AG08395 (cell line): ENCODE measurements at regions not wholly inside any gene's neighbourhood (a gene's known extent, or its start where the extent isn't known, plus 50 kb on each side); places are given as distances from the start of the nearest gene placed in this dataset.

Source experiments
- DNase-seq: peaks from one replicate; pipeline ENCODE4 v3.0.0; 2012; ENCODE audit warnings: mixed read lengths, low spot score

- no peak for DNase-seq
Observed at GRCh38 chr6:71481011-71481410, 192.4 kb downstream of the OGFRL1 start.

DNA sequence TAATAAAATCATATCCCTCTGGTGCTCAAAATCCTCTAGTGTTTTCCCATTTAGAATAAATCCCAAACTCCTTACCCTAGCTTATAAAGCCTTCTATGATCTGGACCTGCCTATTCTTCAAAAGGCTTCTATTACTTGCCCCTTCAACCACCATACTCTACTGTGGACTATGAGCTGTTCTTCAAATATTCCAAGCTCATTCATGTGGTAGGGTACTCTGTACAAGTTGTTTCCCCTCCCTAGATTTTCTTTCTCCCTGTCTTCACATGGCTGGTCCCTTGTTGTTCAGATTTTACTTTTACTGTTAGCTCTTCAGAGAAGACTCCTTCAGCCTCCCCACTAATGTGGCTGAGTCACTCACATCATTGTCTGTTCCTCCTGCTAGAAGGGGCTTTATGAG, 193.2 kb downstream of the OGFRL1 start:
- DNase-seq: no peak

- no peak for DNase-seq
Observed at GRCh38 chr6:71482742-71483141, 194.1 kb downstream of the OGFRL1 start.

DNA sequence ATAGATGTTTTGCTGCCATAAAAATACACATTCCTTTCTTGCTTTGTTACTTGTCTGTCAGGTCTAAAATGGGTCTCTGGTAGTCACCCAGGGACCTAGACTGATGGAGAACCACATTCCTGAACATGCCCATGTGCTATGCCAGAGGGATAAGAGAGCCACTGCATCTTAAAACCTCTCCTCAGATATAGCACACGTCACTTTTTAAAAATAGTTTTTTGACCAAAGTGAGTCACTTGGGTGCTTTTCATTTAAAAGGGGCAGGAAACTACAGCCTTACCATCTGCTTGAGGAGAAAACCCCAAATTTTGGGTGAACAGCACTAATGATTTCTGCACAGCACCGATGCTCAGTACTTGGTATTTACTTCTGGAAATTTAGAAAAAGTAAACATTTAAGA, 197.8 kb downstream of the OGFRL1 start:
- DNase-seq: no peak

DNA sequence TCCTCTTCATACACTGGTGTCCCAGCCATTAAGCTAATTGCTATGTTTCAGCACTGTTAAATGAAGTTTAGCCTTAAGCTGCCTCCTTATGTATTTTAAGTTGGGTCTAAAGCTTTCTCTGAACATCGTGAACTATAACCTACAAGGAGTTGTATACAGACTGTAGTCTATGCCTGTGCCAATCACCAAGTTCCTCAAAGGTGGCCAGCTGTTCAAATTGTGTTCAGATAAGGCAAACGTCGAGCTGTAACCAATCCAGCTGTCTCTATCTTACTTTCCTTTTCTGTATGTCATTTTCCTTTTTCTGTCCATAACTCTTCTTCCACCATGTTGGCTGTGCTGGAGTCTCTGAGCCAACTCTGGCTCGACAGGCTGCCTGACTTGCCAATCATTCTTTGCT, 199.6 kb downstream of the OGFRL1 start:
- no peak for DNase-seq

DNA sequence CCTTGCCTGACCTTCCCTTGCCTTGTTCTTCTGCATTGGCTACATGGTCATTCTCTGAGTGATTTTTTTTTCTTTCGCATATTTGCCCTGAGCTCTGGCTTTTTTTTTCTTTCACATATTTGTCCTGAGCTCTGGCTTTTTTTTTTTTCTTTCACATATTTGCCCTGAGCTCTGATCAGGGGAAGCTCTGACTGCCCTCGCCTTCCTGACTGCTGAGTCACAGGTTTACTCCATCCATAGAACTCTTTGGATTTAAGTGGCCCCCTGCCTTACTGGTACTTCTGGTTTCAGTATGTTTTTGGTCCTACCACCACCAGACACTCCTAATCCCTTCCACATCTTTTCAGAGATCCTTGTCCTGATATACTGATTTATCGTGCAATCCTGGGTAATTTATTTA, 201.1 kb downstream of the OGFRL1 start:
- DNase-seq: peak; percentile 89

DNA sequence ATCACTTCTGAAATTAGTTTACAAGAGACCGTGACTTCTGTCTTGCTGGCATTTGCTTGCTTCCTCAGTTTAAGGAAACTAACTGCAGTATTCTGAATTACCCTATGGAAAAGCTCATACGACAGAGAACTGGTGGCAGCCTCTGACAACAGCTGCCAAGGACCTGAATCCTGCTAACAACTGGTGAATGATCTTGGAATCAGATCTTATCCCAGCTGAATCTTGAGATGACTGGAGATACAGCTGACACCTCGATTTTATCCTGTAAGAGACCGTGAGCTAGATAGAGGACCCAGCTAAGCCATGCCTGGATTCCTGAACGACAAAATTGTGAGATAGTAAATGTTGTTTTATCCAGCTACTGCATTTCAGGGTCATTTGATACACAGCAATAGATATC, 202.3 kb downstream of the OGFRL1 start:
- DNase-seq: no peak

GRCh38 chr6:71491844-71492243, 203.2 kb downstream of the OGFRL1 start:
- DNase-seq: no peak

DNA sequence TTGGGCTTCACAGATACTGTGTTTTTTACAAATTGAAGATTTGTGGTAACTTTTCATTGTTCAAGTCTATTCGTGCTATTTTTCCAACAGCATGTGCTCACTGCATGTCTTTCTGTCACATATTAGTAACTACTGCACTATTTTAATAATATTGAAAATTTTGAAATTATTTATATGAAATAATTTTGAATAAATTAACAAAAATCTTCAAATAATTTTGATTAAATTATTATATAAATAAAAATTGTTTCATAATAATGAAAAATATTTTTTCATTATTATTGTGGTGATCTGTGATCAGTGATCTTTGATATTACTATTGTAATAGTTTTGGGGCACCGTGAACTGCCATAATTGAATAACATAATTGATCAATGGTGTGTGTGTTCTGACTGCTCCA, 204.1 kb downstream of the OGFRL1 start:
- DNase-seq: no peak

DNA sequence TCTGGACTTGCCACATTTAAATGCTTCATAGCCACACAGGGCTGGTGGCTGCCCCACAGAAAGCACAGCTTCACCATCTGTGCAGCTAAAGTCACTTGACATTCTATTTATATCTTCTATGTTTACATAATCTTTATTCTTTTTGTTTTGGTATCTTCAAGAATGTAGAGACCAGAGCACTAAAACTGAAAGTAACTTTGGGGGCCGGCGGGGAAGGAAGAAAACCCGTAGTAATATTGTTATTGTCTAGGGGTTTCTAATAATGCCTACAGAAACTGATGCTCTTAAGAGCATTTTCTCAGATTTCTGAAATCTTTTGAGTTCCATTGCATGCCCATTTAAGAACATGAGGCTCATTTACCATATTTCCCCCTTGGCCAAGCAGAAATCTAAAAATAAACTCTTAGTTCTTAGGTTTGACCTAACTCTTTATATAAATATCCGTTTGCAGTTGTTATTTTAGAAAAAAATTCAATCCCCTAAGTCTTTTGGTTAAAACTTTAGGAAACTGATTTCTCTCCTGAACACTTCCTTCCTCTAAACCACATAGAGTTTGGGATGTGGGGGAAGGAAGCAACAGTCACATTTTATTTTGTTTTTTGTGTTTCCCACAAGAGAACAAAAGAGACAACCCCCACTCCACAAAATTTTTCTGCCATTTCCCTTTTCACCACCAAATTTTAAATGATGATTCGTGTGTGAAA, 207.6 kb downstream of the OGFRL1 start:
- peak; percentile 6 for DNase-seq

DNA sequence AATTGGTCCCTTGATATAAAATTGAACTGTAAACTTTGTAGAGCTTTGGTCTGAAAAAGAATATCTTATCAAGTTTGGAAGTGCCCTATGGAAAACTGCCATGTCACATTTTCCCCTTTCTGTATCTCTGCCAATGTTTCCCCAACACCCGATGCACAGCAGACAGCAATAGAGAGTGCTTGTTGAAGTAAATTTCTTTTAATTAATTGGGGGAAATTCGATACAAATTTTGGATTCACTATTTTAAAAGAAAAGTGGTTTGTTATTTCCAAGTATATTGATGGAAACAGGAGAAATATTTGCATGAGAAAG, 208.1 kb downstream of the OGFRL1 start:
- no peak for DNase-seq

DNA sequence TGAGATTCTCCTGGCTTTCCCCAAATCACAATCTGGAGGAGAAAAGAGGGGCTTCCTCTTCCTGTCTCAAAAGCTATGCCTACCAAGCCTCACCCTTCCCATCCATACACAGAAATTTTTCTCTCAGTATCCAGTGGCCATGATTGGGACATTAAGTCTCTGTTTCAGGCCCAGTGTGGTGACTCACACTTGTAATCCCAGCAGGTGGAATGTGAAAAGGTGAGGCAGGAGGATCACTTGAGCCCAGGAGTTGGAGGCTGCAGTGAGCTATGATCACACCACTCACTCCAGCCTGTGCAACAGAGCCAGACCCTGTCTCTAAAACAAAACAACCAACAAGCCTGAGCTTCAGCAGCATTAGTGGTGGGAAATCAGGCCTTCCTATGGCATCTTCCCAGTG, 210.0 kb downstream of the OGFRL1 start:
- no peak for DNase-seq

GRCh38 chr6:71499667-71500066, 211.1 kb downstream of the OGFRL1 start:
- no peak for DNase-seq

GRCh38 chr6:71502168-71502567, 213.6 kb downstream of the OGFRL1 start:
- DNase-seq: no peak

DNA sequence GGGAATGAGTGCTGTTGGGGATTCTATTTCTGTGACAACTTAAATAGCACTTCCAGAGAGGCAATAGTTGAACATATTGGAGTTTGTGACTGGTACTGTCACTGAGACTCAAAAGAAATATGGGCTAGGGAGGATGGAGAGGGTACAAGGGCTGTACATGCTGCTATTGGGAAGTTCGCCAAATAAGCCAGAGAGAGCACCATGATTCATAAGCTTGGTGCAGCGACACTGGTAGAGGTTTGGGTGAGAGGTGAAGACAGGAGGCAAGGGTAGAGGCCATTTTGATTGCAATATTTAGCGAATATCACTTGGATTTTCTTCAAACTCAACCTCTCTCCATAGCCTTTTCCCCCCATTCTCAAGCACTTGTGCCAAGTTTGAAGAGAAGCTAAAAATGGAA, 214.3 kb downstream of the OGFRL1 start:
- no peak for DNase-seq

DNA sequence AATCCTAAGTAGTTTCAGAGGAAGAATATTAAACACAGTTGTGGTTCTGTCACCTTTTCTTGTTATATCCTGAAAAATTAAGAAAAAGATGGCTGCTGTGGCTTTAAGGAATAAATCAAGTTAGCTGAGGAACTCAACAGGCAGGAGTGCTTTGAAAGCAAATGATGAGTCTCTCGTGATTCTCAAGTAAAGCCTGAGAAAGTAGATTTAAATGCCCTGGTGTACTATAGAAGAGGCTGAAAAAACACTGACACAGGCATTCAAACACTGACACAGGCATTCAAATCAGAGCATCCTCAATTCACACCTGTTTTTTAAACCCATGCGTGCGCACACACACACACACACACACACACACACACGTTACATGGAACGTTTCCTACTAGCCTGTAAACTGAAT, 218.6 kb downstream of the OGFRL1 start:
- DNase-seq: no peak

GRCh38 chr6:71509191-71510005, 220.8 kb downstream of the OGFRL1 start:
- no peak for DNase-seq

DNA sequence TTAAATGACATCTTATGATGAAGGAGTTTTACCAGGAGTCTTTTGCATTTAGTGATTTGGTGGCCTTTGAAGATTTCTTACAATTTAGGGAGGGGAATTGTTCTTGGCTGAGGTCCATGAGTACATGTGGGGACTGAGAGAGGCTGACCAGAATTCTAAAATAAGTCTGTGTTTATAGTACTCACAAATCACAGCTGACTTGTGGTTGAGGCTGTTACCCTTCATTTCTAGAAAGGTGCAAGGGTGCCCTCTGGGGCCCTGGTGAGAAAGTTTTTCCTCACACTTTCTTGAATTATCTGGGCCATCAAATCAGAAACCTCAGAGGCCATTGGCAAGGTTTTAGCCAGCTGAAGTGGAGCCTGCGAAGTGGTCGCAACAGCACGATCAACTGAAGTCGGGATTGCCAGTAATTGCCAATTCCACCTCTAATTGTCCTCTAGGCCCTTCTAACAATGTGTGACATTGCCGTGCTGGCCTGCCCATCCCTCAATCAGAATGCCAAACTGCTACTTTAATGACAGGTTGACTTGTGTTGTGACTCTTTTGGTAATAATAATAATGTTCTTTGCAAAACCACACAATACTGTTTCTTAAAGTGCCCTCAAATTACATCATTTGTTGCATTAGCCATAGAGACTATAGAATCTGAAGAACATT, 221.6 kb downstream of the OGFRL1 start:
- DNase-seq: peak; percentile 77

DNA sequence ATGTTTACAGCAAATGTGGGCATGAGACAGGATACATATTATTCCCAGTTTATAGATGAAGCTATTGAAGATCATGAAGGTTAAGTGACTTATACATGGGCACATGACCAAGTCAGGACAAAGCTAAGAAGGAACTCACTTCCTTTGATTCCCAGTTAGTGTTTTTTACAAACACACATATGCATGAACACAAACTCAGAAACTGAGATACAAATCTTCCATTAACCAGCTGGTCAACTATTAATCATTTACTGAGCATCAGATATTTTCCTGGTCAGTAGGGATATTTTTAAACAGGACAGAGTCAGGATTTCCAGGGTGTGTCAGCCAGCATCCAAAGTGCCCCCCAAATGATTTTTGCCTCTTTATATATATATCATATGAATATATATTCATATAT, 222.2 kb downstream of the OGFRL1 start:
- DNase-seq: no peak

GRCh38 chr6:71512256-71512655, 223.6 kb downstream of the OGFRL1 start:
- DNase-seq: no peak

DNA sequence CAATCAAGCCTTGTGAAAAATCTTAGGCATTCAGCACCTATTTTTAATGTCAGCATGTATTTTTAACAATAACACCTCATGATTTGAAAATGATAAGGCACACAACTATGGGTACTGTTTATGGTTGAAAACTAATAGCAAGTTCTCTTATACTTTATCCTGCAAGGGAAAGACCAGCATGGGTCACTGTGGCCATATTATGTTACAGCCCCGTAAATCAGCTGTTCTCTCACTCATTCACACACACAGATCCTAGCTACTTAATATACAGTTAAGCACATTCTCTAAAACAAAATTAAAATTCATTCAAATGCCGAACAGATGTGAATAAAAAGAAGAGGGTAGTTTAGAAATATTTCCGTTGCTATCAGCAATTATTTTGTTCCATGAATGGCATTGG, 224.4 kb downstream of the OGFRL1 start:
- DNase-seq: no peak

DNA sequence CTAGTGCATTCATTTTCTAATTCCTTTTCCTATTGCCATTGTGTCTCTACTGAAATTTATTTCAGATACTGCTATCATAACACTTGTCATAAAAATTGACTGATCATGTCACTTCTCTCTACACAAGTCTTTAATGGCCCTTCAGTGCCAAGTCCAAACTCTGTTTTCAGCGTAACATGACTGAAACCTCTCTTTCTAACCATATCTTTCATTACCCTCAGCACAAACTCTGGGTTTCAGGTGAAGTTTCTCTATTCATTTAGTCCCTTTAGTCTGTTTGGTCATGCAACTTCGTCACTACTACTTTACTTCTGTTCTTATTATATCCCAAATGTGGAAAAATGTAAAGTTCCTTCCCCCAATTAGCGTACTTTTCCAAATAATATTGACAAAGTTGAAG, 234.9 kb downstream of the OGFRL1 start:
- no peak for DNase-seq

- DNase-seq: no peak
Observed at GRCh38 chr6:71524201-71524600, 235.6 kb downstream of the OGFRL1 start.
